RKO (cell line): ENCODE measurements at regions not wholly inside any gene's neighbourhood (a gene's known extent, or its start where the extent isn't known, plus 50 kb on each side); places are given as distances from the start of the nearest gene placed in this dataset.
"Not testable (repeated sequence)": the region's sequence is repeated elsewhere in the genome, so short reads cannot be mapped to it uniquely, and the experiment has no call there.

Source experiments
- DNase-seq: peaks from one replicate; pipeline ENCODE4 v3.0.0-alpha.2; 2016; ENCODE audit warnings: low spot score

DNA sequence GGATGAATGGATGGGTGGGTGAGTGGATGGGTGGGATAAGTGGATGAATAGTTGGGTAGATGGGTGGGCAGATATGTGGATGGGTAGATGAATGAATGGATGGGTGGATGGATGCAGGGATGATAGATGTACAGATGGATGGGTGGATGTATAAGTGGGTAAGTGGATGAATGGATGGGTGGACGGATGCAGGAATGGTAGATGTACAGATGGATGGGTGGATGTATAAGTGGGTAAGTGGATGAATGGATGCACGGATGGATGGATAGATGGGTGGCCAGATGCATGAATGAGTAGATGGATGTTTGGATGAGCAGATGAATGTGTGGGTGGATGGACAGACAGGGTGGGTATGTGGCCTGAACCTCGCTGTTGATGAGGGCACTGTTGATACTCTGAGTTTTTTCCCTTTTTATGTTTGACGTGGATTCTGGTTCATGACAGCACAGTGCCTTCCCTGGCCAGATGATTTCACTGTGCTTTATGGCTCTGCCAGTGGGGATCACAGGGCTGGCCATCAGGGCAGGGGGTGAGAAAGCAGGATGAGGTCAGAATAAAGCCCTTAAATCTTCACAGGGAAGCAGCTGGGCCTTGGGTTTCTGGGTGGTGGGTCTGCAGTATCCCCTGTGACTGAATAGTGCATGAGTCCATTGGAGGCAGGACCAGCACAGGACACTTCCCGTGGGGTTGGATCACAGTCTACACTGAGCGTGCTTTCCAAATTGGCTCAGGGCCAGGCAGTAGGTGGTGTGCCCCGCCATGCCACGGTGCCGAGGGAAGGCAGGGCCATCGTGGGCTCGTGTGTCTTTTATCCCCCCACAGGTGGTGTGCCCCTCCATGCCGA, 213.2 kb downstream of the BANP start:
- not testable (repeated sequence) for DNase-seq

DNA sequence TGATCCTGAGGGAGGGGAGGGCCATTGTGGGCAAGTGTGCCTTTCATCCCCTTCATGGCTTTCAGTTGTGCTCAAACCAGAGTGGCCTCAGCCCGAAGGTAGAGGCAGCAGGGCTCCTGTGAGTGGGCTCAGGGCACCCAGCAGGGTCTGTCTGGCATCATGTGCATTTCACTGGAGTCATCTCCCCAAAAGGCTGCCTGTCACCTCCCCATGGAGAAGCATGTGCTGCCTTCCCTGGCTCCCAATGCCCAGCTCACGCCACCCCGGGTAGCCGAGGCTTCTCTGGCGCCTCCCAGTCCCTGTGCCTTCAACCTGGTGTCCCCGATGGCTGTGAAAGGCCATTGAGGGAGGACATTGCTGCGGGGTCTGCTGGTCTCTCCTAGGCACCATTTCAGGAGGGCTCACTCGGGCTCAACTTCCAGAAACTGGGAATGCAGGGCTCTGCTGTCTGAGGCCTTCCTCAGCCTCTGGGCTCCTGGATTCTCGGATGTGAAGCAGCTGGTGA, 213.9 kb downstream of the BANP start:
- DNase-seq = not testable (repeated sequence)

DNA sequence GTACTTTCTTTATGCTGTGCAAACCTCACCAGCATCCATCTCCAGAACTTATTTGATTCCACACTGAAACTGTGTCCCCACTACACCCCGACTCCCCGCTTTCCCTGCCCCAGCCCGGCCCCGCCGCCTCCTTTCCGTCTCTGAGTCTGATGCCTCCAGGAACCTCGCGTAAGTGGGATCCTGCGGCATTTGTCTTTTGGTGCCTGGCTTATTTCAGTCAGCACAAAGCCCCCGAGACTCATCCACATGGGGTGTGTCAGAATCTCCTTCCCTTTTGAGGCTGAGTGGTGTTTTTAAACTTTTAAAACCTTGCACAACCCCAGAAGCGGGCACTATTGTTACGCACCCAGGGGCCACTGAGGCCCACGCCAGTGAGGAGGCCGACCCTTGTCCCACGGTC, 214.4 kb downstream of the BANP start:
- not testable (repeated sequence) for DNase-seq

DNA sequence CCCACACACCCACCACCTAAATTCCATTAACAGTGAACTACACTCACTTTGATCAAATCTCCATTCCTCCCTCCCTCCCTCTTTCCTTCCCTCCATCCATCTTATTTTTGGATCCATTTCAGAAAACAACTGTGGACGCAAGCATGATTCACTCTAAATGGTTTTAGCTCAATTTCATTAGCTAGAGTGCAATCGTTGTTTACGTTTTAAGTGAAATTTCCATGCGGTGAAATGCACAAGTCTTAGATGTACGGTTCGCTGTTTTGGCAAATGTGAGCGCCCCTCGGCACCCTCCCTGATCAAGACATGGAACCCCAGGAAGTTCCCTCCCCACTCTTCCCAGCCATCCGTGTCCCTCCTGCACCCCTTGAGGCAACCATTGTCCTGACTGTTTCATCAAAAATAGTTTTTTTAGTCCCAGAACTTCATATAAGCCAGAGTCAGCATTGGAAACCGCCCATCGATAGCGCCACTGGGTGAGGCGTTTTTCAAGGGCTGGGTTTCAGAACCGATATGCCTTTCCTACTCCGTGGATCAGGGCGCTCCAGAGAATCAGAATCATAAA, 215.1 kb downstream of the BANP start:
- not testable (repeated sequence) for DNase-seq

DNA sequence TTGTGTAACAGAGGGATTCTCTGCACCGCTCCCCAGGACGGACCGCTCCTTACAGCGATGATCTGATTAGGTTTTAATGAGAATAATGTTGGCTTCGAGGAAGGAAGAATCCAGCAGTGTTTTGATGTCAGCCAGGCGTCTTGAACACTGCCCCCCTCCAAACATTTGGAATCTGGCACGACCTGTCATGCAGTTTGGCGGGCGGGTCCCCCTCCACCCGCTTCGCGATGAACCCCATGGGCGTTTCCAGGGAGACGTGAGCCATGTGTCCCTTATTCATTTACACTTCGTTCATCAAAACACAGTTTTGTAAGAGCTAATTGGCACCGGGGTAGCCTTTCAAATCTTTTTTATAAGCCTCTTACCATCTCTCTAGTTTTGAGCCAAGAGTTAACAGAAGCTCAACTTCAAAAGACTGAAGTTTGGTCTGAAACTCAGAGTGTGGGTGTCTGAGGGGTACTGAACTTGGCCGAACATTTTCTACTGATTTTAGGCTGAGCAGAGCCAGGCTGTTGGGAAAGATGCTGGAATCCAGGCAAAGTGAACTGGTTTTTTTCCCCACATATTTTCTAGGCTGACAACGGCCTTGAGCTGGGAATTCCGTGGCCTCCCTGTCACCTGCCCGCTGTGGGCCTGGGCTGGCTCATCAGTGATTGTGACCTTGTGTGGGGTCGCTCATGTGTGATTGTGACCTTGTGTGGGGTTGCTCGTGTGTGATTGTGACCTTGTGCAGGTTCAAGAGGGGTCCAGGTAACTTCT, 214.8 kb upstream of the ZNF469 start:
- DNase-seq = not testable (repeated sequence)

DNA sequence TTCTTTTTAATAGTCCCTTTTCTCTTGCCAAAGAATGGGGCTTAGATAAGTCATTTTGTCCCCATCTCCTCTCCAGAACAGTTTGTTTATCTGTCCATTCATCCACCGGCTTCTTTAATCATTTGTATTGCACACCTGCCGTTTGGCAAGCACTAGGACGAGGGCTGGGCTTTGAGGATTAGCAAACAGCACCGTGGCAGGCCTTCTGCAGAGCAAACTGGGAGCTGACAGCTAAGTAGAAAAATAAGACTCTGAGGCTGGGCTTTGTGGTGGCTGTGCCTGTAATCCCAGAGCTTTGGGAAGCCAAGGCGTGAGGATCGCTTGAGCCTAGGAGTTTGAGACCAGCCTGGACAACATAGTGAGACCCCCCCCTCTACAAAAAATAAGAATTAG, 214.2 kb upstream of the ZNF469 start:
- DNase-seq = not testable (repeated sequence)

DNA sequence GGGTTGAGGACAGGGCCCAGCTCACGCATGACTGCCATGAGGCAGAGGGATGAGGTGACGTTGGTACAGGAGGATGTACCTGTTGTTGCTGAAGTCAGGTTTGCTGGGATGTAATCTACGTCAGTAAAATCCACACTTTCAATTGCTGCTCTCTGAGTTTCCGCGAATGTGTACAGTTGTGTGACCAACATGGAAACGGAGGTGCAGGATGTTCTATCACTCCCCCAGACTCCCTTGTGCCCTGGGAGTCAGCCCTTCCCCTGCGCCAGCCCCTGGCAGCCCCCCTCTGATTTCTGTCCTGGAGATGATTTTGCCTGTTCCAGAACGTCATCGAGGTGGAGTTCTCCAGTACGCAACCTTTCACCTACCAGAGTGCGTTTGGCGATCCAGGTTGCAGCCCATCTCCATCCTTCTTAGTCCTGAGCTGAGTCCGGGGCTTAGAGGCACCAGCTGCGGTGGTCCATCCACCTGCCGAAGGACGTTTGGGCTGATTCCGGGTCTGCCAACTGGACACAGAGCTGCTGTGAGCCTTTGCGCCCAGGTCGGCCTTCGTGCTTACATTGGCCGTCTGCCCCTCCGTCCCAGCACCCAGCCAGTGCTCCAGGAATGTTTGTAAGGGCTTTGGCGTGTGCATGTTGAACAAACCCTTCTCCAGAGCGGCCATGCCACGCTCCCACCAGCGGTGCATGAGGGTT, 213.5 kb upstream of the ZNF469 start:
- not testable (repeated sequence) for DNase-seq

DNA sequence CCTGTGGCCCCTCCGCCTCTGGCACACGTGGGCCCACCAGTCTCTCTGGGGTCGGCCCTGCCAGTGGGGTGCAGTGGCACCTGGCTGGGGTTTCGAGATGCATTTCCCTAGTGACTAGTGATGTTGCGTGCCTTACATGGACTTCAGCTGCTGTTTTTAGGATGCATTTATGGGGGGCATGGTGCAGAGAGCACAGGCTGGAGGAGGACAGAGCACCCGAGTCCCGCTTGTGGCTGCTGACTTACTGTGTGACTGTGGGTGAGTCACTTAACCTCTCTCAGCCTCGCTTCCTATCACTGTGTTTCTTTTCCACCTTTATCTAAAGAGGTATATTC, 213.0 kb upstream of the ZNF469 start:
- DNase-seq = not testable (repeated sequence)

DNA sequence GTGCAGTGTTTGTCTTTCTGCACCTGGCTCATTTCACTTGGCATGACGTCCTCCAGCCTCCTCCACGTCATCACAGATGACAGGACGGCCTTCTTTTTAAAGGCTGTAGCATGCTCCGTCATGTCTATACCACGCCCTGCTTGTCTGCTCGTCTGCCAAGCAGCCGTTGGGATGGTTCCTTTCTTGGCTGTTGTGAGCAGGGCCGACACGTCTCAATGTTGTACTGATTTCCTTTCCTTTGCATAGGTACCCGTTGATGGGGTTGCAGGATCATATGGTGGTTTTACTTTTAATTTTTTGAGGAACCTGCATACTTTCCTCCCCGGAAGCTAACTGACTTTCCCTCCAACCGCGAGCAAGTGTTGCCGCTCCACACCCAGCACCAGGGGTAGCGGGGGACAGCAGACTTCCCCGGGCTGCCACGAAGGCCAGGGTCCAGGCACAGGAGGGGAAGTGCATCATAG, 212.2 kb upstream of the ZNF469 start:
- no peak for DNase-seq

DNA sequence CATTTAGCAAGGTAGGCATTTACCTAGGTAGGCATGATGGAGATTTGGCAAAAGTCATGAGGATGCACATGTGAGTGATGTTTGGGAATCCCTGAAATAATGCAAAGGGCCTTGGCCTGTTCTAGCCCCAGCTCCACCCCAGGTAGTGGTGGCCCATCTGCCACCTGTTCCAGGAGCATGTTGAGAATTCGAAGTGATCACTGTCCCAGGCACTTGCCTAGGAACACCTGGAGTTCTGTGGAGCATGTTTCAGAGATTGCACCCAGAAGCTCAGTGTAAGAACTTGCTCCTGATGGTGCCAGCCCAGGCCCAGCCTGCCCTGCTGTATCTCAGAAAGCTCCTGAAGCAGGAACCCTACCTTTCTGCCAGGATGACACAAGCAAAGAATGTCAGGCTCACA, 211.6 kb upstream of the ZNF469 start:
- not testable (repeated sequence) for DNase-seq

DNA sequence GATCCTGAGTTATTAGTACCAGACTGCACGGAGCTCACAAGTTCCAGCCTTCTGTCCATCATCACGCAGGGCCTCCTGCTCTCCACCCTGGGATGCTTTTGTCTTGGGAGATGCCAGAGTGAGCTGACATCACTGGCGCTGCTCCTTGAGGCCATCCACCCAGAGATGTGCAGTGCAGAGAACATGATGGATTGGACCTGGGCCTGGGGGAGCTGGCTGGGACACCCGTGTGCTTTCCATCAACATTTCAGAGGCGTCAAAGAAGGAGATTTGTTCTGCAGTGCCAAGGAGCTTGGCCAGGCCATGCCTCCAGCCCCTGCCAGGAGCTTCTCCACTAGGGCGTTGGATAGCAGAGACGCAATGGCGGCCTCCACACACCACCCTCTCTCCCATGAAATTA, 206.6 kb upstream of the ZNF469 start:
- not testable (repeated sequence) for DNase-seq

DNA sequence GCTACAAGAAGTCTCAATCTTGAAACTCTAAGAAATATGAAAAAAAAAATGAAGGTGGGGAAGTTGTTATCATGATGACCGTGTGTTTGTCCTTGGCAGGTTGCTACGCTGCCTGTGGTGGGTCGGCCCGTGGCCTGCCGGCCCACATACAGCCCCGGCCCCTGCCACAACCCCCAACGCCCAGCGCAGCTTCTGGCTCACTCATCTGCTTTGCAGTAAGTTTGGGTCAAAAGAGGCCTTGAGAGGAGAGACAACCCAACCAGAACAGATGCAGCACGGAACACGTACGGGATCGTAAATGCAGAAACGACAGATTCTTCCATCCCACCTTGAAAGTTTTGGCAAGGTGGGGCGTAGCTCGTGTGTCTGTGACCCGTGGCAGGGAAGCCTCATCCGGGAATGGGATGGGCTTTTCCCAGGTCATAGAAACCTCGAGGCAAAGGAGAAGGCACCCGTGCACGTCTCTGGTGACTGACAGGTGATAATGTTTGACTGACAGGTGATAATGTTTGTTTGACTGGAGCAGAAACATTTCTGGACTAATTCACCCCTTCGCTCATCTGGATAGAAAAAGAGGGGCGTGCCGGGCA, 206.1 kb upstream of the ZNF469 start:
- not testable (repeated sequence) for DNase-seq

DNA sequence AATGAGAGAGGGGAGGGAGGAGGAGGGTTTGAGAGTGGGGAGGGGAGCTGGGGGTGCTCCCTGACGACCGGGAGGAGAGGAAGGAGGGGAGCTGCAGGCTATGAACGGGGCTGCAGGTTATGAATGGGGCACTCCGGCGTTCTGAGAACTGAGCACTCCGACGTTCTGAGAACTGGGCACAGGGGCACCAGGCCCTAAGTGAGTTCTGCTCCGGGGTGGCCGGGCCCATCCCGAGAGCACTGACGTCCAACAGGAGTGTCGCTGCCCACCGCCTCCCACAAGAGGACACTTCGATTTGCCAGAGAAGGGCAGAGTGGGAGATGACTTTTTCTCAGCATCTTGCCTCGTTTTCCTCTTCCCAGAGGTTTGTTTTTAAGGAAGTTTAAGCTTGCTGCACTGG, 204.5 kb upstream of the ZNF469 start:
- not testable (repeated sequence) for DNase-seq

DNA sequence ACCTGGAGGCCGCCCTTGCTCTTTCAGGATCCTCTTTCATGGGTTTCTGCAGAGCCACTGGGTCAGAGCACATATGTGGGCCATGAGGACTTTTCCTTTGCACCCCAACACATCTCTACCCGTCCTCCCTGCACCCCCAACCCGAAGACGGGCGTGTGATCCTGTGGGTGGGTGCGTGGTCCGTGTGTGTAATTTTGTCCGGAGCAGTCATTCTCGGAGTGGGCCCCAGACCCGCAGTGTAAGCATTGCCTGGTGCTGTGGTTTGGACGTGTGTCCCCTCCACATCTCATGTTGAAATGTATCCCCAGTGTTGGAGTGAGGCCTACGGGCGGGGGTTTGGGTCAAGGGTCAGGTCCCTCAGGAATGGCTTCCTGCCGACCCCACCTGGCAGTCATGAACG, 203.9 kb upstream of the ZNF469 start:
- not testable (repeated sequence) for DNase-seq

DNA sequence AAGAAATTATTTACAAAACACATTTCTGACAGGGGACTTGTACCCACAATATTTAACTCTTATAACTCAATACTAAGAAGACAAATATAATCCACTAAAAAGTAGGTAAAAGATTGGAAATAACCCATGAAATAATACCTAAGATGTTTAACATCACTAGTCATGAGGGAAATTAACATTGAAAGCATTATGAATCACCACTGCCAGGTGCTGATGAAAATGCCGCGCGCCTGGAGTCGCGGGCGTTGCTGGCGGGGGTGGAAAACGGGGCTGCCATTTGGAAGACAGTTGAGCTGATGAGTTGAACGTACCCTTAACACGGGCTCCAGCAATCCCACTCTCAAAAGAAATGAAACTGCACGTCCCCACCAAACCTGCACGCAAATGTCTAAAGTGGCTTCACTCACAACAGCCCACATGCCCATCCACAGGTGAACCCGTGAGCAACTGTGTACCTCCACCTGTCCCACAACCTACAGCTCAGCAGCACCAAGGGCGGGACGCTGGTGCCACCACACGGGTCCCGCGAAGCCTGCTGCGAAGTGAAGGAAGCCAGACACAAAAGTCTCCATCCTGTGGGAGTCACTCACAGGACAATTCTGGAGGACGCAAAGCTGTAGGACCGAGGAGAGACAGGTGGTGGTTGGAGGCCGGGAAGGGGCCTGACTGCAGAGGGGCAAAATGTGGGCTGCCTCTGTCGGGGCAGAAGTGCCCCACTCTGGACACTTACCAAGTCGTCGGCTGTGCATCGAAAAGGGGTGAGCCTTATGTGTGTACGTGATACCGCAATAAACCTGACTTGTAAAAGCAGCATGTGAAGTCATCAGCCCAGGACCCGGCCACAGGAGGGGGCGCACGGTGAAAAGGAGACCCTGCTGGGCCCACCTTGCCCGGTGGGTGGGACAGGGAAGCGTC, 199.5 kb upstream of the ZNF469 start:
- not testable (repeated sequence) for DNase-seq

DNA sequence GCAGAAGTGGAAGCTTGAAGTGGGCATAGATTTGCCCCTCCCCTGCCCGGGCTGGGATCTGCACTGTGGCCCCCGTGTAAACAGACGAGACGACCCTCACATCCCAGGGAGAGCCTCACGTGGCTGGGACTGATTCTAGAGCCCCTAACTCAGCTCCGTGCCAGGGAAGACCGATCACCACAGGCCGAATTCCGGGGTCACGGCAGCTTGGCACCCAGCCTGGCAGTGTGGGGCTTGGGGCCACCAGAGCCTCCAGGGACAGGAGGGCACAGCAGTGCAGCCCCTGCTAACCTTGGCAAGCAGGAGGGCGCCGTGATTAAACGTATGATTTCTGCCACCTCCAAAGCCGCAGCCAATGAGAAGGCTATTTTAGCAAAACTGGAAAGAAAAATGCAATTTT, 198.7 kb upstream of the ZNF469 start:
- DNase-seq = not testable (repeated sequence)

DNA sequence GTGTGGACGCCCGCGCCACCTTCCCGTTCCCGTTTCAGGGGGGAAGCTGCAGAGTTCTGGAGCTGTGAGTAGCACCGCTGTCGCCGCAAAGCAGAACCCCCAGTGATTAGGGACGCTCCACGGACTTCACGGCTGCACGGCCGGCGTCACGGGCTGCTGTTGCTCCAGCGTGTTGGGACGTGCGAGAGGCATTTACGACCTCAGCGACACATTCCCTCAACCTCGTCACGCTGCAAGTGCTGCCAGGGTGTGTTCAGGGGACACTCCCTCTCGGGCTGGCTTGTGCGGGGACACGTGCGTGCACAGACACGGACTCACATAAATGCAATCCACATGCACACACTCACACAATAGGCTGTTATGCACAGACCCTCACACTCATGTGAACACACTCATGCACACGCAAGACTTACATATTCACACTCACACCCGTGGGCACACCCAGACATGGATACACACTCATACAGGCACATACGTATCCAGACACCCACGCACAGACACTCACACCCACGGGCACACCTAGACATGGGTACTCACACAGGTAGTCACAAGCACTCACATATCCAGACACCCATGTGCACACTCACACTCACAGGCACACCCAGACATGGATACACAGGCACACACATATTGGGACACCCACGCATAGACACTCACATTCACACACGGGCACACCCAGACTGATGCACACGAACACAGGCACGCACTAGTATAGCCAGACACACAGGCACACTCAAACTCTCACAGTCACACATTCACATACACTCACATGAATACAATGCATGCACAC, 198.0 kb upstream of the ZNF469 start:
- DNase-seq = not testable (repeated sequence)

DNA sequence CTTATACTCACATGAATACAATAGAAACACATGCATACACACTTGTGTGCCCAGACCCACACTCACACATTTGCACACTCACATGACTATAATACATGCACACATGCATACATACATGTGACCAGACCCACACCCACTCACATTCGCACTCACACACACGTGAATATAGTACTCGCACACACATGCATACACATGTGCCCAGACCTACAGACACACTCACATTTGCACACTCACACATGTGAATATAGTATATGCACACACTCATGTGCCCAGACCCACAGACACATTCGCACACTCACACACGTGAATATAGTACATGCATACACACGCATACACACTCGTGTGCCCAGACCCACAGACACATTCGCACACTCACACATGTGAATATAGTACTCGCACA, 197.4 kb upstream of the ZNF469 start:
- DNase-seq = not testable (repeated sequence)

DNA sequence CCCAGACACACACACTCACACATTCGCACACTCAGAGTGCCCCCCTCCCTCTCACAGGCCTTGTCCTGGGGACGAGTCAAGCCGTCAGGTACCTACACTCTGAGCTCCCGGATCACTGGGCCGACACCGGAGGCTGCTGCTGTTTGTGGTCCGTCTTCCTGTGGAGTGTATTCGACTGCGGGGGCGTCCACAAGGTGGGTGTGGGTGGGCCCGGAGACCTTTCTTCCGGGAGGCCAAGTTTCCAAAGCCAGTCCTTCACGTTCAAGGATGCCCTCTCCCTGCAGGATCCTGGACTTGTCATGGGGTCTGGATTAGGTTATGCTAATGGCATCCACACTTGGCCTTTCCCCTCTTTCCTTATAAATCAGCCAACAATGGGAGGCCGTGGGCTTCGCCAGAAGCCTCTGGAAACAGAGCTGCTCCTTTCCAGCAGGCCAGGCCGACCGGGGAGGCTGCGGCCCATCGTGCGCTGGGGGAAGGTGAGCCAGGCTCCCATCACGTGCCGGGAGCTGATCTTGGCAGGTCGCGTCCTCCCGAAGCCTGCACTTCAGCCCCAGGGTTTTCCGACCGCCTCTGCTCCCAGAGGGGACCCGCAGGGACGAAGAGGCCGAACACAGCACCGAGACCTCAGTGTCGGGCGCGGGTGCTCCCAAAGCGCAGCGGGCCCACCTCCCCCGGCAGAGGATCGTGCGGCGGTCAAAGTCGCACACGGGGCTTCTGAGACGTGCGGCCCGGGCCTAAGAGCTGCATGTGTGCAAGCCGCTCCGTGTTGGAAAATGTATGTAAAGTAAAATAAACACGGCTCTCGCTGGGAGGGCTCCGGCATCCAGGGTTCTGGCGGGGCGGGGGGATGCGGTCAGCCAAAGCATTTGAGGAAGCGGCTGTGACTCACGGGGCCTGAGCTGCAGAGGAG, 196.5 kb upstream of the ZNF469 start:
- DNase-seq = not testable (repeated sequence)
